Spinal cord (tissue), 9 donors: ENCODE measurements at regions not wholly inside any gene's neighbourhood (a gene's known extent, or its start where the extent isn't known, plus 50 kb on each side); places are given as distances from the start of the nearest gene placed in this dataset.

Source experiments
- DNase-seq, 6 donors: peaks; one replicate each; pipeline versions ENCODE4 v3.0.0 to v3.0.0-alpha.2; 2013 to 2015; ENCODE audit warnings: low spot score in 6 of 6, low read depth in 4 of 6
- H3K27ac ChIP-seq: one replicate; pipeline ENCODE4 v1.5.1; 2013; ENCODE audit warnings: low read depth, low read length, control low read depth
- H3K27me3 ChIP-seq: one replicate; pipeline ENCODE4 v1.6.1; 2013; ENCODE audit warnings: low read length; ENCODE audit not compliant: control insufficient read depth, insufficient read depth
- H3K36me3 ChIP-seq: one replicate; pipeline ENCODE4 v1.6.1; 2013; ENCODE audit warnings: low read length; ENCODE audit not compliant: control insufficient read depth, insufficient read depth
- H3K4me1 ChIP-seq: one replicate; pipeline ENCODE4 v1.6.1; 2013; ENCODE audit warnings: low read length; ENCODE audit not compliant: control insufficient read depth, insufficient read depth
- H3K4me3 ChIP-seq: one replicate; pipeline ENCODE4 v1.5.1; 2013; ENCODE audit warnings: low read depth, low read length, control low read depth
- H3K9me3 ChIP-seq: one replicate; pipeline ENCODE4 v1.6.1; 2013; ENCODE audit warnings: low read length; ENCODE audit not compliant: control insufficient read depth, insufficient read depth
- WGBS: methylation state at CpG from one replicate; pipeline ENCODE4 v1.1.5; 2013; ENCODE audit warnings: missing lambda C conversion rate; ENCODE audit not compliant: insufficient coverage; 5-methylcytosine and 5-hydroxymethylcytosine counted together
- donor health status: healthy.

DNA sequence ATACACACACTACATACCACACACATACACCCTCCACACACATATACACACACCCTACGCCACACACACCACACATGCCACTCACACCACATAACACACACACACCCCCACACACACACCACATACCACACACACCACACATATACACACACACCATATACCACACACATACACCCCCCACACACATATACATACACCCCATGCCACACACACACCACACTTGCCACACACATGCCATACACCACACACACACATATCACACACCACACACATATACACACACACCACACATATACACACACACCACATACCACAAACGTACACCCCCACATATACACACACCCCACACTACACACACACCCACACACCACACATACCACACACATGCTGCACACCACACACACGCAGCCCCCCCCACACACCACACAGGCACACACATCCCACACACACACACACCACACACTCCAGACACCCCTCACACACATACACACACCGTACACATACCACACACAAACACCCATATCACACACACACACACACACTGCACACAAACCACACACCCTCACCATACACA is 76.7 kb upstream of the TMPRSS2 start:
- Histone ChIP-seq H3K27ac (no peak overlapping the region), H3K36me3 (no peaks in the 10 kb centered on the region), H3K9me3 (no peaks in the 10 kb centered on the region), H3K4me1 (no peaks in the 10 kb centered on the region), H3K4me3 (no peak overlapping the region), H3K27me3 (no peaks in the 10 kb centered on the region)
- 98% methylated on average over 4 of the region's 4 CpGs for WGBS
- DNase-seq, result no peak

GRCh38 chr21:41583274-41583790 is 75.4 kb upstream of the TMPRSS2 start:
- Histone ChIP-seq H3K36me3 (no peaks in the 10 kb centered on the region), H3K4me1 (no peaks in the 10 kb centered on the region), H3K27ac (no peak overlapping the region), H3K27me3 (no peaks in the 10 kb centered on the region), H3K4me3 (no peak overlapping the region), H3K9me3 (peaks cover 2% of the 10 kb centered on the region)
- DNase-seq, result peak in 1 of 6 donors; percentile 51
- 58% methylated on average over 10 of the region's 10 CpGs for WGBS

GRCh38 chr21:41582866-41583265 is 74.9 kb upstream of the TMPRSS2 start:
- 97% methylated on average over 3 of the region's 7 CpGs for WGBS
- Histone ChIP-seq H3K36me3 (no peaks in the 10 kb centered on the region), H3K9me3 (peaks cover 6% of the 10 kb centered on the region), H3K27me3 (no peaks in the 10 kb centered on the region), H3K4me1 (no peaks in the 10 kb centered on the region), H3K4me3 (no peak overlapping the region), H3K27ac (no peak overlapping the region)
- DNase-seq, result no peak

GRCh38 chr21:41582298-41582840 is 74.4 kb upstream of the TMPRSS2 start:
- no peaks in the 10 kb centered on the region for H3K27me3 ChIP-seq
- peaks cover 8% of the 10 kb centered on the region for H3K9me3 ChIP-seq
- H3K4me1 ChIP-seq, result no peaks in the 10 kb centered on the region
- 97% methylated on average over 6 of the region's 7 CpGs for WGBS
- no peak overlapping the region for H3K27ac ChIP-seq
- H3K4me3 ChIP-seq, result no peak overlapping the region
- no peaks in the 10 kb centered on the region for H3K36me3 ChIP-seq
- no peak for DNase-seq

DNA sequence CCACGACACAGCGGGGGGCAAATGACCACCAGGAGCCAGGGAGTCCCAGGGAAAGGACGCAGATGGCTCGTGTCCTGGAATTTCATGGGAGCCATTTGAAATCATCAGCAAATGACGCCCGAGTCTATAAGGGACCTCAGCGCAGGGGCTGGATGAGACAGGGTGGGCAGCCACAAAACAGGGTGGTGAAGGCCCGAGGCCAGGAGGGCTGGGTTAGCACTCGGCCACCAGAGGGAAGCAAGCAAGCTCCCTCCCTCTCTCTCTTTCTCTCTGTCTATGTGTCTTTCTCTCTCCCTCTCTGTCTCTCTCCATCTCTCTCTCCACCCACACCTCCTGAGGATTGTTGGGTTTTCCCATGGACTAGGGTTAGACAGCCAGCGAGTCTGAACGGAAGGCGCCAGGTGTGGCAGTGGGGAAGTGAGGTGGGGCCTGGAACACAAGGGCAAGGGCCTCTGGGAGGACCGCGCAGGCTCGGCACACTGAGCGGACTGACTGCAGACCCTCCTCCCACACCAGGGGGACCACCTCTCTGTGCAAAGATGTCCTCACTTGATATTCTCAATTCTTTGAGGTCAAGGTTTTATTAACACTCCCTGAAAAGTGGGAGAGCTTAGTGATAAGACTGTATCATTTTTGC is 73.8 kb upstream of the TMPRSS2 start:
- Histone ChIP-seq H3K4me1 (no peaks in the 10 kb centered on the region), H3K4me3 (no peak overlapping the region), H3K9me3 (peaks cover 10% of the 10 kb centered on the region), H3K36me3 (no peaks in the 10 kb centered on the region), H3K27ac (no peak overlapping the region), H3K27me3 (no peaks in the 10 kb centered on the region)
- WGBS, result 88% methylated on average over 8 of the region's 16 CpGs
- DNase-seq, result no peak

GRCh38 chr21:41580758-41581554 is 73.0 kb upstream of the TMPRSS2 start:
- Histone ChIP-seq H3K4me3 (no peak overlapping the region), H3K4me1 (no peaks in the 10 kb centered on the region), H3K27me3 (no peaks in the 10 kb centered on the region), H3K9me3 (peaks cover 10% of the 10 kb centered on the region), H3K36me3 (no peaks in the 10 kb centered on the region), H3K27ac (no peak overlapping the region)
- no peak for DNase-seq
- 87% methylated on average over 7 of the region's 13 CpGs for whole genome bisulfite sequencing

DNA sequence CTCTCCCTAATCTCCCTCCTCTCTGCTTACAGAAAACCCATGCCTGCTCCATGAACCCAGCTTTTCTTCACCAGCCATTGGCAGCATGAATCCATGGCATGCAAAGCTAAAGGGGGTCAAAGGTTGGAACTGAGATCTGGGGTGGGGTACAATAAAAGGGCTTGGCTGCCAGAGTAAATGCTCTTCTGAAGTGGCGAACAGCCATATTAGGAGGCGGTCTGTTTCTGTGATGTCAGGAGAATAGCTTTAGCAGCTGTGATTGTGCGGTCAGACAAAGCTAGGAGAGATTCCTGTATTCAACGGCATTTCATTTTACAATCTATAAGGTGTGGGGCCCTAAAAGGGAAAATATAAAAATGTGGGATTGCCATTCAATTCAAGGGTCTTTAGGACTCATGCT is 71.7 kb upstream of the TMPRSS2 start:
- Histone ChIP-seq H3K9me3 (peaks cover 10% of the 10 kb centered on the region), H3K4me3 (no peak overlapping the region), H3K27me3 (no peaks in the 10 kb centered on the region), H3K36me3 (no peaks in the 10 kb centered on the region), H3K4me1 (no peaks in the 10 kb centered on the region), H3K27ac (no peak overlapping the region)
- WGBS, result 58% methylated on average over 2 of the region's 4 CpGs
- no peak for DNase-seq

GRCh38 chr21:41578716-41579115 is 70.8 kb upstream of the TMPRSS2 start:
- Histone ChIP-seq H3K4me3 (no peak overlapping the region), H3K9me3 (peaks cover 10% of the 10 kb centered on the region), H3K27me3 (no peaks in the 10 kb centered on the region), H3K36me3 (no peaks in the 10 kb centered on the region), H3K27ac (no peak overlapping the region), H3K4me1 (no peaks in the 10 kb centered on the region)
- no peak for DNase-seq
- WGBS, result 94% methylated on average over 2 of the region's 2 CpGs

DNA sequence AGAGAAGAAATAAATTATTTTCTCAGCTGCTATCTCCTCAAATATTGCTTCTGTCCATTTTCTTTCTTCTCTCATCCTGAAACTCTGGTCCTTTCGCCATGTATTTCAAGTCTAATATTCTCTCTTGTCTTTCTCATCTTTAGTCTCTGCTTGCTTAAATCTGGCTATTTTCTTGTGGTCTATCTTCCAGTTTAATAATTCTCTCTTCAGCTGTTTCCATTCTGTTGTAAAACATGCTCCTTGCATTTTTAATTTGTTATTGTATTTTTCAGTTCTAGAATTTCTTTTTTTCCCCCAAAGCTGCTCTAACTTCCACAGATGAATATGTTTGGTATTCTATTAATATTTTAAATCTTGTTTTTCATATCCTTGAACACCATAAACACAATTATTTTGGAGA is 70.1 kb upstream of the TMPRSS2 start:
- Histone ChIP-seq H3K36me3 (no peaks in the 10 kb centered on the region), H3K9me3 (peaks cover 10% of the 10 kb centered on the region), H3K4me1 (no peaks in the 10 kb centered on the region), H3K27ac (no peak overlapping the region), H3K27me3 (no peaks in the 10 kb centered on the region), H3K4me3 (no peak overlapping the region)
- WGBS, result 75% methylated on average over 1 of the region's 1 CpG
- no peak for DNase-seq
